Endothelial cell of umbilical vein (primary cell): ENCODE measurements at regions not wholly inside any gene's neighbourhood (a gene's known extent, or its start where the extent isn't known, plus 50 kb on each side); places are given as distances from the start of the nearest gene placed in this dataset.

ENCODE experiments used
- BruUV-seq: library from RNA; stranded (reverse); fragments of 400-500 nt; replicated peaks from 2 replicates; lab custom pipeline; 2021; lab: Mats Ljungman, UMichigan
- CTCF ChIA-PET: fragments of 300-600, 350-600 bp; sonication (Branson Sonifier 250); formaldehyde crosslinking; loops from one replicate; lab custom pipeline; 2021; ENCODE audit warnings: antibody characterized with exemption, inconsistent platforms; lab: Charles Lee
- POLR2A ChIA-PET: fragments of 300-600, 350-600 bp; sonication (Branson Sonifier 250); formaldehyde crosslinking; loops from one replicate; lab custom pipeline; 2021; ENCODE audit warnings: antibody characterized with exemption, inconsistent platforms; lab: Charles Lee
- DNase-seq: peaks from one replicate; pipeline ENCODE4 v3.0.0-alpha.2; 2011; ENCODE audit warnings: low read depth, low spot score
- FAIRE-seq: peaks from 2 replicates; lab custom pipeline; 2011; peaks lifted over from hg19 to GRCh38; lab: Jason Lieb, UNC
- H2AFZ ChIP-seq: 2 replicates; pipeline ENCODE4 v1.6.0; 2012; ENCODE audit warnings: low read depth, low read length, control low read depth, inconsistent platforms
- H3K27ac ChIP-seq: 2 replicates; pipeline ENCODE4 v1.5.1; 2011; ENCODE audit warnings: low read depth, mild to moderate bottlenecking, control low read depth, low read length, moderate library complexity; ENCODE audit not compliant: insufficient read depth
- H3K27me3 ChIP-seq, 2 experiments: 2 replicates each; pipeline versions ENCODE4 v1.6.0 to v1.6.1; 2011; ENCODE audit warnings: low read length in 2 of 2, mixed read lengths in 1 of 2; ENCODE audit not compliant: control insufficient read depth in 2 of 2, insufficient read depth in 2 of 2
- H3K36me3 ChIP-seq, 2 experiments: 2 replicates in 1 of 2; 3 replicates in 1 of 2; pipeline ENCODE4 v1.5.1; 2011; ENCODE audit warnings: low read length in 2 of 2, mild to moderate bottlenecking in 1 of 2, moderate library complexity in 1 of 2; ENCODE audit not compliant: control insufficient read depth in 2 of 2, insufficient read depth in 2 of 2; ENCODE audit errors: extremely low read depth in 1 of 2
- H3K4me1 ChIP-seq: 3 replicates; pipeline ENCODE4 v1.5.1; 2011; ENCODE audit warnings: mild to moderate bottlenecking, low read length; ENCODE audit not compliant: control insufficient read depth, insufficient read depth; ENCODE audit errors: extremely low read depth
- H3K4me2 ChIP-seq: 2 replicates; pipeline ENCODE4 v1.6.1; 2011; ENCODE audit warnings: low read length, control low read depth, mixed read lengths; ENCODE audit not compliant: insufficient read depth
- H3K4me3 ChIP-seq, 3 experiments: fragments of 200-600 bp in 1 of 3; sonication (generic), shearing (Covaris generic) in 1 of 3; replicated peaks in 1 of 3; 2 replicates each; pipeline ENCODE4 v1.5.1; 2011 to 2016; ENCODE audit warnings: control low read depth in 3 of 3, low read length in 3 of 3, mild to moderate bottlenecking in 2 of 3, inconsistent platforms in 1 of 3, low read depth in 1 of 3, moderate library complexity in 1 of 3; ENCODE audit not compliant: insufficient read depth in 1 of 3
- H3K79me2 ChIP-seq: 2 replicates; pipeline ENCODE4 v1.6.0; 2012; ENCODE audit warnings: low read length, inconsistent platforms; ENCODE audit not compliant: control insufficient read depth, insufficient read depth
- H3K9ac ChIP-seq: replicated peaks from 2 replicates; pipeline ENCODE3; 2011; ENCODE audit warnings: low read length, control low read depth; ENCODE audit not compliant: insufficient read depth; ENCODE audit errors: extremely low read depth
- H3K9me1 ChIP-seq: replicated peaks from 3 replicates; pipeline ENCODE4 v1.6.0; 2011; ENCODE audit warnings: mild to moderate bottlenecking, low read length; ENCODE audit not compliant: control insufficient read depth, insufficient read depth; ENCODE audit errors: extremely low read depth
- H3K9me3 ChIP-seq: replicated peaks from 2 replicates; pipeline ENCODE4 v1.5.1; 2012; ENCODE audit warnings: low read length, inconsistent platforms; ENCODE audit not compliant: control insufficient read depth, insufficient read depth
- H4K20me1 ChIP-seq: replicated peaks from 2 replicates; pipeline ENCODE3; 2011; ENCODE audit warnings: mild to moderate bottlenecking, low read length; ENCODE audit not compliant: control insufficient read depth, insufficient read depth; ENCODE audit errors: extremely low read depth
- EZH2 ChIP-seq: IDR thresholded peaks from 2 replicates; pipeline ENCODE4 v1.6.1; 2012; ENCODE audit warnings: borderline replicate concordance, low read depth, mild to moderate bottlenecking, moderate library complexity, low read length, inconsistent platforms; ENCODE audit not compliant: severe bottlenecking
- FOS ChIP-seq: IDR thresholded peaks from 2 replicates; pipeline ENCODE4 v1.6.1; 2011; ENCODE audit warnings: mild to moderate bottlenecking, low read length, moderate library complexity, borderline replicate concordance; ENCODE audit not compliant: insufficient read depth
- GATA2 ChIP-seq: IDR thresholded peaks from 2 replicates; pipeline ENCODE4 v1.7.0; 2011; ENCODE audit warnings: low read depth, mild to moderate bottlenecking, moderate library complexity, mixed read lengths, low read length; ENCODE audit not compliant: insufficient read length, insufficient read depth
- JUN ChIP-seq: IDR thresholded peaks from 2 replicates; pipeline ENCODE4 v1.6.1; 2011; ENCODE audit warnings: borderline replicate concordance, low read depth; ENCODE audit not compliant: insufficient read length, insufficient read depth
- MAX ChIP-seq: IDR thresholded peaks from 2 replicates; pipeline ENCODE4 v1.6.1; 2011; ENCODE audit not compliant: insufficient read depth, insufficient read length
- MYC ChIP-seq: IDR thresholded peaks from one replicate; pipeline ENCODE4 v1.6.1; 2011; ENCODE audit warnings: mild to moderate bottlenecking, low read depth, low read length
- POLR2A ChIP-seq: IDR thresholded peaks from 2 replicates; pipeline ENCODE4 v1.6.1; 2012; ENCODE audit warnings: low read depth, mild to moderate bottlenecking, control low read depth, low read length
- POLR2AphosphoS5 ChIP-seq: IDR thresholded peaks from 2 replicates; pipeline ENCODE4 v1.6.1; 2012; ENCODE audit warnings: low read depth, mild to moderate bottlenecking, control low read depth, low read length, moderate library complexity; ENCODE audit not compliant: insufficient read depth
- dilution Hi-C: fragments of 300-500 bp; cut with MboI; formaldehyde crosslinking; loops from one replicate; pipeline ENCODE4 v1.15.0; 2019; ENCODE audit warnings: low sequenced_read_pairs; ENCODE audit not compliant: extremely low pct_ligation_motif_present
- intact Hi-C: fragments of 100-400 bp; cut with micrococcal nuclease; formaldehyde crosslinking; loops from one replicate; pipeline ENCODE4 v1.10.0; 2022
- TF ChIP-seq, protein P1 (sequence below), 2 donors: IDR thresholded peaks; 1 replicate in 1 of 2; 2 replicates in 1 of 2; pipeline ENCODE4 v1.5.1; 2011; ENCODE audit warnings: low read length in 2 of 2, mild to moderate bottlenecking in 2 of 2, moderate library complexity in 2 of 2, control low read depth in 1 of 2, inconsistent platforms in 1 of 2, low read depth in 1 of 2; ENCODE audit not compliant: insufficient read depth in 1 of 2; ENCODE audit errors: extremely low read depth in 1 of 2

DNA sequence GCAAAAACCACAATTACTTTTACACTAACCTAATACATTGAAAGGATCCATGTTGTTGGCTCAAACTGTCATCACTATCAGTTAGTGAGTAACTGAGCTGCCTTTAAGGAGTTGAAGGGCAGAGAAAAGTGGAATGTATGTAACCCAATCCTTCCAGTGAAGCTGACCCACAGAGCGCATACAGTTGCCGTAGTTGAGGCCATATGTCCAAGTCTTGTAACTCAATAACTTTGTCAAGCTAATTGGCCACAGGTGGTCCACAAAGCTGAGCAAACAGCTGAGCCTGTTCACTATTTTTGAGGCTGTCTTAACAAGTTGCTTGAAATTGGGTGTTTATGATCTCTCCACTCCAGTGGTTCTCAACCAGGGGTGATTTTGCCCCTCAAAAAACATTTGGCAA, 169.0 kb upstream of the SLC24A5 start:
- Histone ChIP-seq H3K4me1 (no peaks in the 10 kb centered on the region), H3K27me3 (peaks cover 0 to 10% of the 10 kb centered on the region in 2 experiments), H3K4me3 (no peak overlapping the region), H3K9ac (no peak overlapping the region), H3K9me3 (no peaks in the 10 kb centered on the region), H2AFZ (no peak overlapping the region), H3K9me1 (no peaks in the 10 kb centered on the region), H4K20me1 (no peaks in the 10 kb centered on the region), H3K79me2 (no peaks in the 10 kb centered on the region), H3K4me2 (no peak overlapping the region), H3K36me3 (no peaks in the 10 kb centered on the region), H3K27ac (no peak overlapping the region)
- TF ChIP-seq MAX, result no peak
- intact Hi-C loops, result no loop called here
- ChIA-PET CTCF (no interaction called here), POLR2A (no interaction called here)
- no TSS peak for BruUV-seq
- dilution Hi-C loops, result no loop called here
- DNase-seq, result no peak
- FAIRE-seq, result no peak

GRCh38 chr15:47954196-47954595, 166.6 kb upstream of the SLC24A5 start:
- BruUV-seq, result no TSS peak
- dilution Hi-C loops (no loop called here), intact Hi-C loops (no loop called here)
- CTCF ChIA-PET, result interaction anchor here (0.6 to 2.0 kb wide), 2 partner anchors 109 to 758 kb away, joined by 3 to 11 read pairs; no protein-coding TSS in a partner anchor
- Histone ChIP-seq H3K36me3 (no peaks in the 10 kb centered on the region), H3K9me3 (no peaks in the 10 kb centered on the region), H3K9me1 (no peaks in the 10 kb centered on the region), H3K79me2 (no peaks in the 10 kb centered on the region), H3K4me1 (no peaks in the 10 kb centered on the region), H3K9ac (no peak overlapping the region), H3K4me3 (no peak overlapping the region), H3K27ac (no peak overlapping the region), H2AFZ (no peak overlapping the region), H3K27me3 (peaks cover 0 to 10% of the 10 kb centered on the region in 2 experiments), H3K4me2 (no peak overlapping the region), H4K20me1 (no peaks in the 10 kb centered on the region)
- DNase-seq (no peak), FAIRE-seq (no peak)
- POLR2A ChIA-PET, result no interaction called here
- TF ChIP-seq FOS (no peak), EZH2 (no peak), POLR2AphosphoS5 (no peak), GATA2 (no peak), MAX (no peak), MYC (no peak), POLR2A (no peak), JUN (no peak)
- TF ChIP-seq, protein P1, sequence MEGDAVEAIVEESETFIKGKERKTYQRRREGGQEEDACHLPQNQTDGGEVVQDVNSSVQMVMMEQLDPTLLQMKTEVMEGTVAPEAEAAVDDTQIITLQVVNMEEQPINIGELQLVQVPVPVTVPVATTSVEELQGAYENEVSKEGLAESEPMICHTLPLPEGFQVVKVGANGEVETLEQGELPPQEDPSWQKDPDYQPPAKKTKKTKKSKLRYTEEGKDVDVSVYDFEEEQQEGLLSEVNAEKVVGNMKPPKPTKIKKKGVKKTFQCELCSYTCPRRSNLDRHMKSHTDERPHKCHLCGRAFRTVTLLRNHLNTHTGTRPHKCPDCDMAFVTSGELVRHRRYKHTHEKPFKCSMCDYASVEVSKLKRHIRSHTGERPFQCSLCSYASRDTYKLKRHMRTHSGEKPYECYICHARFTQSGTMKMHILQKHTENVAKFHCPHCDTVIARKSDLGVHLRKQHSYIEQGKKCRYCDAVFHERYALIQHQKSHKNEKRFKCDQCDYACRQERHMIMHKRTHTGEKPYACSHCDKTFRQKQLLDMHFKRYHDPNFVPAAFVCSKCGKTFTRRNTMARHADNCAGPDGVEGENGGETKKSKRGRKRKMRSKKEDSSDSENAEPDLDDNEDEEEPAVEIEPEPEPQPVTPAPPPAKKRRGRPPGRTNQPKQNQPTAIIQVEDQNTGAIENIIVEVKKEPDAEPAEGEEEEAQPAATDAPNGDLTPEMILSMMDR (IDR thresholded peaks at IDR 0.05; ENCODE audit: extremely low read depth in 1 of 2, insufficient read depth in 1 of 2, low read depth in 1 of 2, low read length in 2 of 2), result no peak
